ENCODE measurements at regions not wholly inside any gene's neighbourhood (a gene's known extent, or its start where the extent isn't known, plus 50 kb on each side); places are given as distances from the start of the nearest gene placed in this dataset.

DNA sequence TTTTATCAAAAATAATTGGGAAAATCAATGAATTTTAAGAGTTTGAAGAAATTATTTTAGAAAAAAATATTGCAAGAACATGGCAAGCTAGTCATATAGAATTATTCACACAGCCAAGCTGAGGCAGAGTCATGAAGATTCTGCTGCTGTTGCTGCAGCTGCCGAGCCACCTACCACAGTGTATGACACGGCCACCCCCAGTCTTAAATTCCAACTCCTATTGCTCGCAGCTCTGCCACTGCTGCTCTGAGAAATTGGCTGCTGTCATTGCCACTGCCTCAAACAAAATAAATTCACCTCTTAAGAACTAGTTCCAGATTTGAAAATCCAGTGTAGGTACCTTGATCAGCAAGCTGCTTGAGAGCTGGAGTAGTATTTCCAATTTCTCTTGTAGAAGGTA is 1318.8 kb upstream of the ACO1 start:
- TF ChIP-seq, protein P1, sequence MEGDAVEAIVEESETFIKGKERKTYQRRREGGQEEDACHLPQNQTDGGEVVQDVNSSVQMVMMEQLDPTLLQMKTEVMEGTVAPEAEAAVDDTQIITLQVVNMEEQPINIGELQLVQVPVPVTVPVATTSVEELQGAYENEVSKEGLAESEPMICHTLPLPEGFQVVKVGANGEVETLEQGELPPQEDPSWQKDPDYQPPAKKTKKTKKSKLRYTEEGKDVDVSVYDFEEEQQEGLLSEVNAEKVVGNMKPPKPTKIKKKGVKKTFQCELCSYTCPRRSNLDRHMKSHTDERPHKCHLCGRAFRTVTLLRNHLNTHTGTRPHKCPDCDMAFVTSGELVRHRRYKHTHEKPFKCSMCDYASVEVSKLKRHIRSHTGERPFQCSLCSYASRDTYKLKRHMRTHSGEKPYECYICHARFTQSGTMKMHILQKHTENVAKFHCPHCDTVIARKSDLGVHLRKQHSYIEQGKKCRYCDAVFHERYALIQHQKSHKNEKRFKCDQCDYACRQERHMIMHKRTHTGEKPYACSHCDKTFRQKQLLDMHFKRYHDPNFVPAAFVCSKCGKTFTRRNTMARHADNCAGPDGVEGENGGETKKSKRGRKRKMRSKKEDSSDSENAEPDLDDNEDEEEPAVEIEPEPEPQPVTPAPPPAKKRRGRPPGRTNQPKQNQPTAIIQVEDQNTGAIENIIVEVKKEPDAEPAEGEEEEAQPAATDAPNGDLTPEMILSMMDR (conservative IDR thresholded peaks at IDR 0.05; ENCODE audit: low read depth, low read length): no peak
- H3K4me3 ChIP-seq (ENCODE audit: low read depth, low read length): no peak overlapping the region
- DNase-seq (ENCODE audit: low read depth): no peak

DNA sequence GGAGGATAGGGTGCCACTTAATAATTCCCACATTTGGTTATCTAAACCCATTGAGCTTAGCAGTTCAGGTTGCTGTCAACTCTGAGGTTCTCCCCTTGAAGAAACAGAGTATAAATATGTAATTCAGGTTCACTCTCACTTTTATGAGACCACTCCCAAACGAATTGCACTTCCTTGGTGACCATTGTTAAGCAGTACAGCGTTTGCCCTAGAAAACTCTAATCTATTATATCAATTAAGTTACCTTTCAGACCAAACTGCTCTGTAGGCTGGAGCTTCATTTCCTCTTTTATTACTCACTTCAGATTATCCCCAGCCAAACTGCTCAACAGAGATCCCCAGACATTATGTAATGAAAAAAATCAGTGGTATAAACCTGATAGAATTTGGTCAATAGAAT is 1317.0 kb upstream of the ACO1 start:
- TF ChIP-seq, protein P1 (conservative IDR thresholded peaks at IDR 0.05; ENCODE audit: low read depth, low read length): no peak
- H3K4me3 ChIP-seq (ENCODE audit: low read depth, low read length): no peak overlapping the region
- DNase-seq (ENCODE audit: low read depth): no peak

DNA sequence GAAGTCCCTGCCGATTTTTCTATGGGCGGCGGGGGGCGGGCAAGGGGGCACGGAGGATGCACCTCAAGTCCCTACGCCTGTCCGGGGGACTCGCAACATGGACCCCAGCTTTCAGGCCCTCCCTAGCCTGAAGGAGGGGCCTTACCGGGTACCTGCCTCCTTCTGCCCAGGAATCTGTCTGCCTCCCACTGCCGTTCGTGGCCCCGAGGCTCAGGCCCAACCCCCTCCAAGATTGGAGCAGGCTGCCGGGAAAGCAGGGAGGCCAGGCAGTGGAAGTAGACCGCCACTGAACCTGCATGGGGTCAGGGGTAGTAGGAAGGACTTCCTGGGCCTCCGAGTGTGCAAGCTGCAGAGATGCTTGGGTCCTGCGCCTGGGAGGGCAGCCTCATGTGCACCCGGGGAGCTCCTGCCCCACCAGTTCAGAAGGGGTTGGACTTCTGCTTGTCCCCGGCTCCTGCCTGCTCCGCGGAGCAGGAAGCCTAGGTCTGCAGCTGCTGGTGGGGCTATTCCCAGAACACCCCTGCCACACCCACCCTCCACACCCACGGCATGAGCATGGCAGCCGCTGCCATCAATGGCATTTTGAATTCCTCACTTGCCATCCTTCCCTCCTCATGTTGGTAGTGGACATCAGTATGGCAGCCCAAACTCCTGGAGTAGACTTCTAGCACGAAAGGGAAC is 1312.7 kb upstream of the ACO1 start:
- TF ChIP-seq, protein P1 (conservative IDR thresholded peaks at IDR 0.05; ENCODE audit: low read depth, low read length): no peak
- no peak for DNase-seq (ENCODE audit: low read depth)
- H3K4me3 ChIP-seq (ENCODE audit: low read depth, low read length): no peak overlapping the region

DNA sequence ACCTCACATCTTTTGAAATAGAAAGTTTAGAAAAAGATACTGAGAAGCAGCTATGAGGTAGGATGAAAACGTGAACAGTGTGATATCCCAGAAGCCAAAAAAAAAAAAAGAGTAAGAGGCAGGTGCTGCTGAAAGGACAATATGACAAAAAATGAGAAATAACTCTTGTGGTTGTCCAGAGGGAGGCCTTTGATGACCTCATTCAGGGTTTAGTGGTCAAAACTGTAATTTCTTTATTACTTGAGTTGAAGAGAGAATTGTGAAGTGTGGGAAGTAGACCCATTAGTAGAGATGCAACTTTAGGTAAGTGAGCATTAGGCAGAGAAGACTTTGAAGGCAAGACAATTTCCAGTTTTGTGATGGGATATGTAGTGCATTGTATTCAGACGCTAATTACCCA is 1306.3 kb upstream of the ACO1 start:
- TF ChIP-seq, protein P1 (conservative IDR thresholded peaks at IDR 0.05; ENCODE audit: low read depth, low read length): no peak
- DNase-seq (ENCODE audit: low read depth): no peak
- H3K4me3 ChIP-seq (ENCODE audit: low read depth, low read length): no peak overlapping the region

DNA sequence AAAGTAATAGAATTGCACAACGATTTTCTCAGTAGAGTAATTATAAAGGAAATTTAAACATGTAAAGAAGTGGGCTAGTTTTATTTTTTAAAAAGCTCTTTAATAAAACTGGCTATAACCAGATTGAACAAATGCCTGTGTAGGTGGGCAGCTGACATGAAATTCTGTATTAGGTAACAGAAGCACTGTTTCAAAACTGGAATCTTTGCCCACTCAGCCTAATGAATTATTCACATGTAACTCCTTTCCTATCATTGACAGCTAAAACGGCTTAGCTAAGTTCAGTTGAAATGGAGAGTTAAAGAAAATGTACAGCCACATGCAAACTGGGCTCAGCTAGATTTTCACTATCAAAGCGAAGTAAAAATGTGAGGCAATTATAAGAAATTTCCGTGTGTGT is 1300.1 kb upstream of the ACO1 start:
- no peak overlapping the region for H3K4me3 ChIP-seq (ENCODE audit: low read depth, low read length)
- TF ChIP-seq, protein P1 (conservative IDR thresholded peaks at IDR 0.05; ENCODE audit: low read depth, low read length): no peak
- DNase-seq (ENCODE audit: low read depth): no peak

DNA sequence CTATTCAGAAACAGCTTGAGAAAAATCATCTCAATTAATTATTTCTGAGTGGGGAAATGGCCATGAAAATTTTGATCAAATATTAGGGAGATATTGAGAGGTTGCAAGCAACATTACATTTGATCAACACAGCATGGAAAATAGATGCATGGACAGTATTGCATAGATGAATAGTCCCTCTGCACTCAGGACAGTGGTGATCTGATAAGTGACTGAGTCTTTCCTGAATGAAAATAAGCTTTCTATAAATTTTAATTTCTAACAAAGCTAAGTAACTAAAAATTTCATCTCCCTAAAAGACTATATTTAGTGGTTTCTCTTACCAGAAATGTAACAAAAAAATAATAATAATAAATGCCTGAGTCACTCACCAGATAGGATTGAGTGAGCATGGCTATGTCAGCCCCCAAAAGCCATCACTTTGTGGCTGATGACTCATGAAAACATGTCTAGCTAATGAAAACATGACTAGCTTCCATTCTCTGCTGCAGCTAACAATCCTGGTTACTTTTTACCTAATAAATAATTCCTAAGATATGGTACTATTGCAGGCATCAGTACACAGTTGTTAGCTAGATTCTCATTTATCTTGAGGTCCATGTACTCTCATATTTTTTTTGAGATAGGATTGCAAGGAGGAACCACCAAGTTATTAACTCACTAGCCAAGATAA is 1294.8 kb upstream of the ACO1 start:
- peak; percentile 69 for DNase-seq (ENCODE audit: low read depth)
- TF ChIP-seq, protein P1 (conservative IDR thresholded peaks at IDR 0.05; ENCODE audit: low read depth, low read length): no peak
- no peak overlapping the region for H3K4me3 ChIP-seq (ENCODE audit: low read depth, low read length)

DNA sequence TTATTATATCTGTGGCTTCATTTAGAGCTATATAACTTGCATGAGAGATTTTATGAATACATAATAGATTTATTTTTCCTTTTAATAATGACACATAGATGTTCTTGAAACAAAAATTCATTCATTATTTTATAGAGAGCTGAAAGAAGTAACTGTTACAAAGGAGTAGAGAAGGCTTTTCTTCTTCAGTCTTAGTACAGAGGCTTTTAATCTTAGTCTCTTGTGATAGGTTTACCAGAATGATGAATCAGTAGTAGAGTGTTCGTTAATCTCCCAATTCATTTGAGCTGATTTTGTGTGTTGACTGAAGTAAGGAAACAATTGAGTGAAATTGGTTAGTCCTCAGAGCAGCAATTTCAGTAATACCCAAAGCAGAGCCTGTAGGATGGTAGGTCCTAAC is 1284.1 kb upstream of the ACO1 start:
- TF ChIP-seq, protein P1 (conservative IDR thresholded peaks at IDR 0.05; ENCODE audit: low read depth, low read length): no peak
- H3K4me3 ChIP-seq (ENCODE audit: low read depth, low read length): no peak overlapping the region
- DNase-seq (ENCODE audit: low read depth): no peak

Data from choroid plexus epithelial cell (primary cell).